Endothelial cell of umbilical vein (primary cell): ENCODE measurements at regions not wholly inside any gene's neighbourhood (a gene's known extent, or its start where the extent isn't known, plus 50 kb on each side); places are given as distances from the start of the nearest gene placed in this dataset.

Experiments used
- CTCF ChIP-seq, 2 donors: IDR thresholded peaks; 1 replicate in 1 of 2; 2 replicates in 1 of 2; pipeline ENCODE4 v1.5.1; 2011; ENCODE audit warnings: low read length in 2 of 2, mild to moderate bottlenecking in 2 of 2, moderate library complexity in 2 of 2, control low read depth in 1 of 2, inconsistent platforms in 1 of 2, low read depth in 1 of 2; ENCODE audit not compliant: insufficient read depth in 1 of 2; ENCODE audit errors: extremely low read depth in 1 of 2
- MAX ChIP-seq: IDR thresholded peaks from 2 replicates; pipeline ENCODE4 v1.6.1; 2011; ENCODE audit not compliant: insufficient read depth, insufficient read length
- POLR2A ChIP-seq: IDR thresholded peaks from 2 replicates; pipeline ENCODE4 v1.6.1; 2012; ENCODE audit warnings: low read depth, mild to moderate bottlenecking, control low read depth, low read length

GRCh38 chr20:6362245-6362644 lies 239.4 kb upstream of the FERMT1 start:
- TF ChIP-seq MAX (no peak), POLR2A (no peak), CTCF (IDR thresholded peaks at IDR 0.05; ENCODE audit: extremely low read depth in 1 of 2, insufficient read depth in 1 of 2, low read depth in 1 of 2, low read length in 2 of 2) (no peak)
